ENCODE measurements at regions not wholly inside any gene's neighbourhood (a gene's known extent, or its start where the extent isn't known, plus 50 kb on each side); places are given as distances from the start of the nearest gene placed in this dataset.

GRCh38 chr3:101049532-101049931 is 56.3 kb upstream of the ABI3BP start:
- no peak for TF ChIP-seq POLR2A (IDR thresholded peaks at IDR 0.05)
- no peak for TF ChIP-seq CTCF (IDR thresholded peaks at IDR 0.05)
- Histone ChIP-seq H3K4me3 (replicated peaks in 1 of 3) (no peak overlapping the region), H3K36me3 (no peaks in the 10 kb centered on the region), H3K4me1 (no peaks in the 10 kb centered on the region), H3K27ac (no peak overlapping the region), H3K27me3 (no peaks in the 10 kb centered on the region), H3K9me3 (no peaks in the 10 kb centered on the region)
- intact Hi-C loops (cut with DNase I): no loop called here
- DNase-seq: no peak

- Histone ChIP-seq H3K4me1 (peaks cover 0 to 7% of the 10 kb centered on the region in 2 donors), H3K36me3 (no peaks in the 10 kb centered on the region), H3K27me3 (no peaks in the 10 kb centered on the region), H3K9me3 (no peaks in the 10 kb centered on the region), H3K27ac (no peak overlapping the region), H3K4me3 (replicated peaks in 1 of 3) (no peak overlapping the region)
- intact Hi-C loops (cut with DNase I): no loop called here
- WGBS, 2 donors: 85 to 87% methylated on average over 2 of the region's 2 CpGs
- no peak for DNase-seq
- TF ChIP-seq CTCF (IDR thresholded peaks at IDR 0.05) (no peak), POLR2A (IDR thresholded peaks at IDR 0.05) (no peak)
Measured at GRCh38 chr3:101043687-101044078, 50.5 kb upstream of the ABI3BP start.

- DNase-seq: no peak
- Histone ChIP-seq H3K27ac (no peak overlapping the region), H3K9me3 (no peaks in the 10 kb centered on the region), H3K27me3 (no peaks in the 10 kb centered on the region), H3K4me1 (peaks cover 0 to 7% of the 10 kb centered on the region in 2 donors), H3K4me3 (replicated peaks in 1 of 3) (no peak overlapping the region), H3K36me3 (no peaks in the 10 kb centered on the region)
- intact Hi-C loops (cut with DNase I): no loop called here
- TF ChIP-seq POLR2A (IDR thresholded peaks at IDR 0.05): no peak
- TF ChIP-seq CTCF (IDR thresholded peaks at IDR 0.05): no peak
Measured at GRCh38 chr3:101042996-101043686, 49.9 kb upstream of the ABI3BP start.

Data from thyroid gland (tissue), 4 donors.